GM18508 (cell line): ENCODE measurements at regions not wholly inside any gene's neighbourhood (a gene's known extent, or its start where the extent isn't known, plus 50 kb on each side); places are given as distances from the start of the nearest gene placed in this dataset.
"Not testable (repeated sequence)": the region's sequence is repeated elsewhere in the genome, so short reads cannot be mapped to it uniquely, and the experiment has no call there.

Source experiments
- ATAC-seq: cut with Tn5 transposase; IDR thresholded peaks from one replicate; pipeline ENCODE4 v1.9.1; 2021; ENCODE audit warnings: moderate number of reproducible peaks; ENCODE audit not compliant: insufficient read depth, unreplicated experiment

DNA sequence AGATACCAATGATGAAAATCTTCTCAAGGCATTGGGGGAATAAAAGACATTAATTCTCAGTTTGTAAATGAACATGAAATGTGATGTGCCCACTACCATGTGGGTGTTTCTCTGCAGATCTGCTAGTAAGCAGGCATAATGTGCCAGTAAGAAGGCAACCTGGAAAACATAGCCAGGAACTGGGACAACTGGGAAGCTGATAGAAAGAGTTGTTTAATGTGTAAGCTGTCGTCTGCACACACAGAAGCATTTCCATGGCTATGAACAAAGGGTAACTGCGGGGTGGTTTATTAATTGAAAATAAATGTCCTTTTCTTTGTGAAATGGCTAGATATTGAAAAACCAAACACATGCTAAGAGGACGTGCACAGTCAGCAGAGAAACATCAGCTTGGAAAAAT, 52.0 kb downstream of the ZC3H11B start:
- ATAC-seq = no peak

GRCh38 chr1:219559899-219560298, 53.0 kb downstream of the ZC3H11B start:
- no peak for ATAC-seq

- no peak for ATAC-seq
These were observed 57.1 kb downstream of the ZC3H11B start for GRCh38 chr1:219555806-219556205.

DNA sequence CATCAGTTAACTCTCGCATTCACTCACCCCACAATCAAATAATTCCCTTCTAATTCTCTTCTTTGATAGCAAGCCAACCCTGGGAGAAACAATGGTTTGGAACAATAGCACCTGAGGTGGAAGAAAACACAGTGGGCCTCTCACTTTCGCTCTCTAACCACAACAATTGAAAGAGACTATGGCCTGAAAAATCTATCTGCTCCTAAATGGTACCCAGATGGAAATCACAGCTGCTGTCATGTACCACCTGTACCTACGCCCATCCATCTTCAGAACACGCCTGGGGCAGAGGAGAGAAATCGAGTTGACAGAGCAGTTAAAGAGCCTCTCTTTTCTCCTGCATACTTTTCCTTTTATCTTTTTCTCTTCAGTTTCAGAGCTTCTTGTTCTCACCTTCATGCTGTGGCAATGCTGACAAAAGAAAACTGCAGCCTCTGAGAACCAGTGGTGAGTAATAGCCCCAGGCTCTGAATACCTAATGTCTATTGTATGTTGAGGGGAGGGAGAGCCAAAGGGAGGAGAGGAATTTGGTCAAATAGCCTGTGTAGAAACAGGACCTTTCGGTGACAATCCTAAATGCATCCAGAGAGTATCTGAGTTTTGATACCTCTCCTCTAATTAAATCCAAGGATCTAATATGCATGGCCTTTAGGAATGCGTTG, 57.7 kb downstream of the ZC3H11B start:
- no peak for ATAC-seq

GRCh38 chr1:219553934-219554502, 58.9 kb downstream of the ZC3H11B start:
- ATAC-seq = no peak

- no peak for ATAC-seq
These were observed 62.7 kb downstream of the ZC3H11B start for GRCh38 chr1:219550201-219550600.

DNA sequence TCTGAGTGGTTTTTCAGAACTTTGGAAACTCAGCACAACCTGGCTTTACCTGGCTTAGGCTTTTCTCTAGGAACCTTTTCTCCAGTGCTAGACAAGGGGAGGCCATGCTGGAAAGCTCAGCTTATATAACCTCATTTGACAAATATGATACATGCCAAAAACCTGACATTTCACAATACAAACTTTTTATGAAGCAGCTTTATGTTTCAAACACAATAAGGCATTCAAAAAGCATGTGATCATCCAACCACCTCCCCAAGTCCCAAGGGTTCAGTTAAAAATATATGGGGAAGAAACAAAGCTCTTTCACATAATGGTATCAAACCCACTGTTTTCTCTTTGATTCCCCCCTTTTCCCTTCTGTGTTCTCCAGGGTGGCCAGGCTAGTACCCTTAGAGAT, 63.7 kb downstream of the ZC3H11B start:
- no peak for ATAC-seq

- ATAC-seq = no peak
These were observed 64.5 kb downstream of the ZC3H11B start for GRCh38 chr1:219548386-219548785.

DNA sequence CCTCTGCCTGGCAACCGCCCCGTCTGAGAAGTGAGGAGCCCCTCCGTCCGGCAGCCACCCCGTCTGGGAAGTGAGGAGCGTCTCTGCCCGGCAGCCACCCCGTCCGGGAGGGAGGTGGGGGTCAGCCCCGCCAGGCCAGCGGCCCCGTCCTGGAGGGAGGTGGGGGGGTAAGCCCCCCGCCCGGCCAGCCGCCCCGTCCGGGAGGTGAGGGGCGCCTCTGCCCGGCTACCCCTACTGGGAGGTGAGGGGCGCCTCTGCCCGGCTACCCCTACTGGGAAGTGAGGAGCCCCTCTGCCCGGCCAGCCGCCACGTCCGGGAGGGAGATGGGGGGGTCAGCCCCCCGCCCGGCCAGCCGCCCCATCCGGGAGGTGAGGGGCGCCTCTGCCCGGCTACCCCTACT, 67.1 kb downstream of the ZC3H11B start:
- ATAC-seq = not testable (repeated sequence)

- no peak for ATAC-seq
These were observed 68.6 kb downstream of the ZC3H11B start for GRCh38 chr1:219544163-219544846.

DNA sequence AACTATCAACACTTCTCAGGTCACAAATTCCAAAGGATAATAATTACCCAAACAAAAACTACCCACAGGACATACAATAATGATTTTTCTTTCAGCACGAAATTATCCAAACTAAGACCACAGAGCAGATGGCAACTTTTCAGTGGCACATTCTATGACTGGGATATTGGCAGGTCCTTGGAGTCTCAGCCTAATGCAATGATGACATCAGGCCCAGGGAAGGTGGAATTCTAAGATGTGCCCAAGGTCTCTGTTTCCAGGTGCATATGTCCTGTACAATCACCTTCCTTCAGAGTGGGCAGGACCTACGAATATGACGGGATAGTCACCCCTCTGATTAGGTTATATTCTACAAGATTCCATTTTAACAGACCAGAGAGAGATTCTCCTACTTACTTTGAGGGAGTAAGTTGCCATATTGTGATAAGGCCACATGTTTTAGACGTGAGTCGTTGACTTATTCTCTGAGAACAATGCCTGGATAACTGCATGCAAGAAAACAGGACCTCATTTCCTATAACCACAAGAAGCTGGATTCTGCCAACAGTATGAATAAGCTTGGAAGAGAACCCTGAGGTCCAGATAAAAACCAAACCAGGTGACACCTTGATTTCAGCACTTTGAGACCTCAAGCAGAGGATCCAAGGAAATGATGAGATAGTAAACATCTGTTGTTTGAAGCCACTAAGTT, 69.9 kb downstream of the ZC3H11B start:
- ATAC-seq = no peak

DNA sequence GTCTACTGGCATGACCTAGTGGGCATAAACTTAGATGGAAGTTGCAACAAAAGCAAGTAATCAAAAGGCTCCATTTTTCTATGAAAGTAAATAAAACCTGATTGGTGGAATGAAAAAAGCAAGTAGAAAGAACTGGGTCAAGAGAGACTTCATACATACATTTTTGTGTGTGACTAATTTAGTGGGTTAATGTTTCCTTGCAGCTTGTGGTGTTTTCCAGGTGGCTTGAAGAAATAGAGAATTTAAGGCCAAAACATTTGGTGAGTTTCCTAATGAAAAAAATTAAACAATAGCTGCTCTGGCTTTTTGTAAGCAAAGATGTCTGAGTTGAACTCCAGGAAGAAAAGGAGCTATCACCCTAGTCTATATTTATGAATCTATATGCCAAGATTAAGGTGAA, 71.0 kb downstream of the ZC3H11B start:
- ATAC-seq = no peak

DNA sequence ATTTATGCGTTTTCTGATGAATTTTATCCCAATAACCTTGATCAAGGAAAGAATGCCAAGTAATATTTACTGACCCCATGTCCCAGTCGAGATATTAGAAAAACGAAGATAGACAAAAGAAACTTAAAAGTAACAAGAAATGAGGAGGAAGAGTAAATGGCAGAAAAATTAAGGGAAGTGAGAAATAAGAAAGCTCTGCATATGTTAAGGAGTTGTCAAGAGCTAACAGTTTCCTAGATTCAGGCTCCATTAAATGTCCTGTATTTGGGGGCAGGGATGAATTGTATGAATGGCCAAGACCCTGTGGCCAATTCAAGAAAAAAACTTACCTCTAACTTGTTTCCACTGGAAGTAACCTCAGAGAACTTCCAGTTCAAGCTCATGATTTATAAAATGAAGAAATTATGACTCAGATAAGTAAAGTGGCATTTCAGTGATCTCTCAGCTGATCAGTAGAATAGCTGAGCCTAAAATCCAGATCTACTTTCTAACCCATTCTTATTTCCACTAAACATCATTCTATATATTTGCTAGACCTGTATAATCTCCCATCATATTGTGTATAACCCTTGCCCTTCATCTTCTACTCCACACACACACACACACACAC, 73.2 kb downstream of the ZC3H11B start:
- no peak for ATAC-seq

DNA sequence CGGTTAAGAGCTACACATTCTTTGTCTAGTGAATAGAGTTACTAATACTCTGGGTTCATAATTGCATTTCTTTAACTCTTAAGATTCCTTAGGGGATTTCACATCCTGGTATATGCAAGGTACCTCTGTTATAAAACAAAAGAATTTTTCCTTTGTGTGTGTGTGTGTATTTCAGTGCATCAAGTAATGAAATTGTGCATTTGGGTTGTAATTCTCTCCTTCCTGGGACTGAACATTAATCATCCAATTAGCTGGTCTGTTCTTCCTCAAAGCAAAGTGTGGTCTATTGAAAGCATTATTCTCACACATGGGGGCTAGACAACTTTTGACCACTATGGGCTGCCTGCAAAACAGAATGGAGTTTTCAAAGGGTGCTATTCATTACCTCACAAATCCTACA, 74.0 kb downstream of the ZC3H11B start:
- ATAC-seq = no peak

- no peak for ATAC-seq
These were observed 75.7 kb downstream of the ZC3H11B start for GRCh38 chr1:219537223-219537631.

DNA sequence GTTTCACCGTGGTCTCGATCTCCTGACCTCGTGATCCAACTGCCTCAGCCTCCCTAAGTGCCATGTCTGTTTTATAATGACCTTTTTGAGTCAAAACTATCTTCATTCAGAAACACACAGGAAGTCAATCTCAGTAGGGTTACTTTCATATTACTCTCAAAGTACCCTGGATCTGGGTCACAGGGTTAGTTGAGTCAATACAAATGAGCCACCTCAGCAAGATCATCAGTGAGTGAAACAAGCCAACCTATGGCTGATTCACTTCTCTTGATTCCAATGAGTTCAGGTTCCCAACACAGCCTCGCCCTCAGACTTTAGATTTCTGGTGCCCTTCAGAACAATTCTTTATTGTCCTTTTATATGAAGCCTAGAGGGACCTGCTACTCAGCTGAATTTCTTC, 76.9 kb downstream of the ZC3H11B start:
- ATAC-seq = no peak

DNA sequence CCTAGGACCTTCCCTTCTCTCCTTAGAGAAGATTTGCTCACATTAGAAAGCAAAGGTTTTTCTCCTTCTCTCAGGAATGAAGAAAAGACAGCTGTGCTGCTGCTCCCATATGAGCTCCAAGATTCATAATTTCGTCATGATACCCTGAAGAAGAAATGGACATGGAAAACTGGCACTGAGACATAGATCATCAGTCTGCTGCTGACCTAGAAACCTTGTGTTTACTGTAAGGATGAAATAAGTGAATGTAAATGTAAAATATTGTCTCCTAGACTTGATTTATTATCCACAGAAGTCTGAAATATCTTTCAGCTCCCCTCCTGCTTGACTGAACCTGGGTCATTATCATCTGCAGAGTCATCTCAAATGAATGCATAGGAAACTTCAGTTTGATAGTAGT, 77.9 kb downstream of the ZC3H11B start:
- ATAC-seq = no peak

- no peak for ATAC-seq
These were observed 79.6 kb downstream of the ZC3H11B start for GRCh38 chr1:219533280-219533679.

DNA sequence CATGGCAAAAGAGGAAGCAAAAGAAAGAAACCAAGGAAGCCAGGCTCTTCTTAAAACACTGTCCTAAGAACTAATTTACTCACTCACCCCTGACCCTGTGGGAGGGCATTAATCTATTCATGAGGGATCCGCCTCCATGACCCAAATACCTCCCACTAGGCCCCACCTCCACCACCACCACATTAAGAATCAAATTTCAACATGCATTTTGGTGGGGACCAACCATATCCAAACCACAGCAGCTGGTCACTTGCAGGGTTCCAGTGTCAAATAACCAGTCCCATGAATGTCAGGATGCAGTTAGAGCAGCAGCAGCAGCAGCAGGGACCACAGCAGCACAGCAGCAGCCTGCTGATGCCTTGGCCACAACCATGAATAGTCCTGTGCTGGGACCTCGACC, 83.8 kb downstream of the ZC3H11B start:
- no peak for ATAC-seq

DNA sequence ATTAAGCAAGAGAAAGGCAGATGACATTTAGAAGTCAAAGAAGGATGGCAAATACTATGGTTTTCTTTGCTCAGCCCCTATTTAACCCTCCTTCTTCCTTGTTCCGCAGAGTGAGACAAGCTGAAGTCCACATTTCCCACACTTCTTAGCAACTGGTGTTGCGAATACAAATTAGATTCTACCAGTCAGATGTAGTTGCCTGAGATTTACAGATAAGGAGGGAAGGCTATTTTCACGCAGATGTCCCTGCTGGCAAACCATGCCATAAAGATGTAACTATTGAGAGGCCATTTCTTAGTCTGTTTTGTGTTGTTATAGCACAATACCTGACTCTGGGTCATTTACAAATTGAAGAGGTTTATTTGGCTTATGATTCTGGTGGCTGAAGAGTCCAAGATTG, 84.3 kb downstream of the ZC3H11B start:
- no peak for ATAC-seq

GRCh38 chr1:219527994-219528393, 84.9 kb downstream of the ZC3H11B start:
- ATAC-seq = no peak
